ENCODE measurements at regions not wholly inside any gene's neighbourhood (a gene's known extent, or its start where the extent isn't known, plus 50 kb on each side); places are given as distances from the start of the nearest gene placed in this dataset.

GRCh38 chr4:138561906-138562305 lies 319.8 kb upstream of the SLC7A11 start:
- H3K9me3 ChIP-seq (ENCODE audit: insufficient read depth, low read depth, low read length), result no peaks in the 10 kb centered on the region
- no peak overlapping the region for H3K9ac ChIP-seq (ENCODE audit: low read depth, low read length)
- H3K36me3 ChIP-seq (ENCODE audit: insufficient read depth, low read length), result no peaks in the 10 kb centered on the region
- no peak overlapping the region for H3K4me3 ChIP-seq (ENCODE audit: low read length)
- 94% methylated on average over 18 of the region's 18 CpGs for WGBS
- H3K4me1 ChIP-seq (ENCODE audit: insufficient read depth, low read length), result no peaks in the 10 kb centered on the region
- H3K27me3 ChIP-seq (ENCODE audit: insufficient read depth, low read length), result no peaks in the 10 kb centered on the region
- no peak overlapping the region for H3K27ac ChIP-seq (ENCODE audit: low read depth, low read length)

GRCh38 chr4:138561276-138561880 lies 319.2 kb upstream of the SLC7A11 start:
- Histone ChIP-seq H3K4me1 (ENCODE audit: insufficient read depth, low read length) (no peaks in the 10 kb centered on the region), H3K9ac (ENCODE audit: low read depth, low read length) (no peak overlapping the region), H3K27ac (ENCODE audit: low read depth, low read length) (no peak overlapping the region), H3K36me3 (ENCODE audit: insufficient read depth, low read length) (no peaks in the 10 kb centered on the region), H3K27me3 (ENCODE audit: insufficient read depth, low read length) (no peaks in the 10 kb centered on the region), H3K9me3 (ENCODE audit: insufficient read depth, low read depth, low read length) (no peaks in the 10 kb centered on the region), H3K4me3 (ENCODE audit: low read length) (no peak overlapping the region)
- 94% methylated on average over 40 of the region's 40 CpGs for WGBS

- H3K27me3 ChIP-seq (ENCODE audit: insufficient read depth, low read length), result no peaks in the 10 kb centered on the region
- H3K9ac ChIP-seq (ENCODE audit: low read depth, low read length), result no peak overlapping the region
- WGBS, result 94% methylated on average over 21 of the region's 21 CpGs
Measured at GRCh38 chr4:138560448-138560847, 318.3 kb upstream of the SLC7A11 start.

GRCh38 chr4:138558886-138559285 lies 316.7 kb upstream of the SLC7A11 start:
- H3K4me1 ChIP-seq (ENCODE audit: insufficient read depth, low read length), result peaks cover 8% of the 10 kb centered on the region
- no peaks in the 10 kb centered on the region for H3K36me3 ChIP-seq (ENCODE audit: insufficient read depth, low read length)
- no peak overlapping the region for H3K4me3 ChIP-seq (ENCODE audit: low read length)
- no CpG with 5 or more reads among the region's 1 CpG for WGBS
- no peak overlapping the region for H3K27ac ChIP-seq (ENCODE audit: low read depth, low read length)
- H3K27me3 ChIP-seq (ENCODE audit: insufficient read depth, low read length), result no peaks in the 10 kb centered on the region
- no peak overlapping the region for H3K9ac ChIP-seq (ENCODE audit: low read depth, low read length)
- no peaks in the 10 kb centered on the region for H3K9me3 ChIP-seq (ENCODE audit: insufficient read depth, low read depth, low read length)

More at GRCh38 chr4:138560448-138560847, 318.3 kb upstream of the SLC7A11 start:
- Histone ChIP-seq H3K9me3 (ENCODE audit: insufficient read depth, low read depth, low read length) (no peaks in the 10 kb centered on the region), H3K36me3 (ENCODE audit: insufficient read depth, low read length) (no peaks in the 10 kb centered on the region), H3K4me3 (ENCODE audit: low read length) (no peak overlapping the region), H3K4me1 (ENCODE audit: insufficient read depth, low read length) (peaks cover 5% of the 10 kb centered on the region), H3K27ac (ENCODE audit: low read depth, low read length) (no peak overlapping the region)

GRCh38 chr4:138555584-138555983 lies 313.4 kb upstream of the SLC7A11 start:
- 75% methylated on average over 1 of the region's 1 CpG for WGBS
- no peak overlapping the region for H3K4me3 ChIP-seq (ENCODE audit: low read length)
- H3K27me3 ChIP-seq (ENCODE audit: insufficient read depth, low read length), result no peaks in the 10 kb centered on the region
- no peak overlapping the region for H3K27ac ChIP-seq (ENCODE audit: low read depth, low read length)
- no peak overlapping the region for H3K9ac ChIP-seq (ENCODE audit: low read depth, low read length)
- H3K4me1 ChIP-seq (ENCODE audit: insufficient read depth, low read length), result peaks cover 8% of the 10 kb centered on the region
- no peaks in the 10 kb centered on the region for H3K36me3 ChIP-seq (ENCODE audit: insufficient read depth, low read length)
- H3K9me3 ChIP-seq (ENCODE audit: insufficient read depth, low read depth, low read length), result no peaks in the 10 kb centered on the region

GRCh38 chr4:138555108-138555507 lies 313.0 kb upstream of the SLC7A11 start:
- Histone ChIP-seq H3K4me3 (ENCODE audit: low read length) (no peak overlapping the region), H3K36me3 (ENCODE audit: insufficient read depth, low read length) (no peaks in the 10 kb centered on the region), H3K9me3 (ENCODE audit: insufficient read depth, low read depth, low read length) (no peaks in the 10 kb centered on the region), H3K9ac (ENCODE audit: low read depth, low read length) (no peak overlapping the region), H3K4me1 (ENCODE audit: insufficient read depth, low read length) (peaks cover 8% of the 10 kb centered on the region), H3K27ac (ENCODE audit: low read depth, low read length) (no peak overlapping the region), H3K27me3 (ENCODE audit: insufficient read depth, low read length) (no peaks in the 10 kb centered on the region)
- WGBS, result 90% methylated on average over 5 of the region's 5 CpGs

GRCh38 chr4:138553001-138553845 lies 311.1 kb upstream of the SLC7A11 start:
- Histone ChIP-seq H3K27me3 (ENCODE audit: insufficient read depth, low read length) (no peaks in the 10 kb centered on the region), H3K4me1 (ENCODE audit: insufficient read depth, low read length) (peaks cover 8% of the 10 kb centered on the region)
- 95% methylated on average over 48 of the region's 49 CpGs for WGBS

GRCh38 chr4:138542191-138542776 lies 300.1 kb upstream of the SLC7A11 start:
- H3K36me3 ChIP-seq (ENCODE audit: insufficient read depth, low read length), result no peaks in the 10 kb centered on the region
- H3K9me3 ChIP-seq (ENCODE audit: insufficient read depth, low read depth, low read length), result no peaks in the 10 kb centered on the region
- no peaks in the 10 kb centered on the region for H3K27me3 ChIP-seq (ENCODE audit: insufficient read depth, low read length)
- no peak overlapping the region for H3K4me3 ChIP-seq (ENCODE audit: low read length)
- H3K4me1 ChIP-seq (ENCODE audit: insufficient read depth, low read length), result no peaks in the 10 kb centered on the region
- 92% methylated on average over 1 of the region's 1 CpG for WGBS
- no peak overlapping the region for H3K27ac ChIP-seq (ENCODE audit: low read depth, low read length)
- no peak overlapping the region for H3K9ac ChIP-seq (ENCODE audit: low read depth, low read length)

More at GRCh38 chr4:138553001-138553845, 311.1 kb upstream of the SLC7A11 start:
- H3K4me3 ChIP-seq (ENCODE audit: low read length), result no peak overlapping the region
- H3K36me3 ChIP-seq (ENCODE audit: insufficient read depth, low read length), result no peaks in the 10 kb centered on the region
- no peak overlapping the region for H3K27ac ChIP-seq (ENCODE audit: low read depth, low read length)
- no peaks in the 10 kb centered on the region for H3K9me3 ChIP-seq (ENCODE audit: insufficient read depth, low read depth, low read length)
- no peak overlapping the region for H3K9ac ChIP-seq (ENCODE audit: low read depth, low read length)

- Histone ChIP-seq H3K4me3 (ENCODE audit: low read length) (no peak overlapping the region), H3K9me3 (ENCODE audit: insufficient read depth, low read depth, low read length) (no peaks in the 10 kb centered on the region), H3K9ac (ENCODE audit: low read depth, low read length) (no peak overlapping the region), H3K4me1 (ENCODE audit: insufficient read depth, low read length) (no peaks in the 10 kb centered on the region), H3K27ac (ENCODE audit: low read depth, low read length) (no peak overlapping the region), H3K36me3 (ENCODE audit: insufficient read depth, low read length) (no peaks in the 10 kb centered on the region), H3K27me3 (ENCODE audit: insufficient read depth, low read length) (no peaks in the 10 kb centered on the region)
- WGBS, result 87% methylated on average over 3 of the region's 4 CpGs
Measured at GRCh38 chr4:138540056-138540800, 298.1 kb upstream of the SLC7A11 start.

- Histone ChIP-seq H3K27me3 (ENCODE audit: insufficient read depth, low read length) (no peaks in the 10 kb centered on the region), H3K36me3 (ENCODE audit: insufficient read depth, low read length) (no peaks in the 10 kb centered on the region), H3K27ac (ENCODE audit: low read depth, low read length) (no peak overlapping the region), H3K4me1 (ENCODE audit: insufficient read depth, low read length) (no peaks in the 10 kb centered on the region), H3K4me3 (ENCODE audit: low read length) (no peak overlapping the region), H3K9me3 (ENCODE audit: insufficient read depth, low read depth, low read length) (no peaks in the 10 kb centered on the region), H3K9ac (ENCODE audit: low read depth, low read length) (no peak overlapping the region)
- 88% methylated on average over 2 of the region's 2 CpGs for WGBS
Measured at GRCh38 chr4:138538743-138539142, 296.6 kb upstream of the SLC7A11 start.
